A549 (cell line): ENCODE measurements at regions not wholly inside any gene's neighbourhood (a gene's known extent, or its start where the extent isn't known, plus 50 kb on each side); places are given as distances from the start of the nearest gene placed in this dataset.

Source experiments
- ATAC-seq, 2 experiments: fragments of 200-7000 bp in 1 of 2; fragments of >200 bp in 1 of 2; cut with Nextera tagmentation in 1 of 2; cut with Tn5 transposase in 1 of 2; 3 replicates each; pipeline versions ENCODE4 v1.8.0 to v1.9.1; 2018 to 2020; ENCODE audit warnings: mild to moderate bottlenecking in 1 of 2, moderate library complexity in 1 of 2
- CTCF ChIA-PET: fragments of 300-600 bp; sonication (Branson Sonifier 250); formaldehyde crosslinking; extraction: SDS; loops from one replicate; lab custom pipeline; 2021; ENCODE audit warnings: antibody characterized with exemption, inconsistent platforms; lab: Yijun Ruan, JAX
- POLR2A ChIA-PET: fragments of 350-600 bp; formaldehyde crosslinking; extraction: SDS; loops from one replicate; lab custom pipeline; 2021; ENCODE audit warnings: antibody characterized with exemption, inconsistent platforms; lab: Yijun Ruan, JAX
- DNase-seq, 2 experiments: peaks; one replicate each; pipeline versions ENCODE4 v3.0.0 to v3.0.0-alpha.2; 2011 to 2016; ENCODE audit warnings: low read depth in 1 of 2, low spot score in 1 of 2
- FAIRE-seq: peaks from 2 replicates; lab custom pipeline; 2011; peaks lifted over from hg19 to GRCh38; lab: Jason Lieb, UNC
- H3K27ac ChIP-seq, 2 experiments: fragments of >200 bp; sonication (Bioruptor Twin); formaldehyde crosslinking; 3 replicates each; pipeline ENCODE4 v1.5.1; 2016 to 2017
- H3K4me1 ChIP-seq: fragments of >200 bp; sonication (Bioruptor Twin); formaldehyde crosslinking; 3 replicates; pipeline ENCODE4 v1.6.1; 2016
- H3K4me2 ChIP-seq: fragments of >200 bp; sonication (Bioruptor Twin); formaldehyde crosslinking; 3 replicates; pipeline ENCODE4 v1.6.1; 2016
- H3K4me3 ChIP-seq: fragments of >200 bp; sonication (Bioruptor Twin); formaldehyde crosslinking; 3 replicates; pipeline ENCODE4 v1.5.1; 2016
- H3K9me3 ChIP-seq: fragments of >200 bp; sonication (Bioruptor Twin); formaldehyde crosslinking; 3 replicates; pipeline ENCODE4 v1.6.1; 2016
- ATOH8 ChIP-seq: fragments of 250-450 bp; sonication (Bioruptor Pico); IDR thresholded peaks from 2 replicates; pipeline ENCODE4 v1.5.0; 2020; ENCODE audit warnings: low read depth, mild to moderate bottlenecking, moderate library complexity
- CBX2 ChIP-seq: fragments of 200-600 bp; sonication (generic); IDR thresholded peaks from 2 replicates; pipeline ENCODE4 v1.6.1; 2016; ENCODE audit warnings: low read depth, mild to moderate bottlenecking, borderline replicate concordance
- CHD2 ChIP-seq: fragments of 150-350 bp; IDR thresholded peaks from 2 replicates; pipeline ENCODE4 v1.6.1; 2014; ENCODE audit warnings: low read length; ENCODE audit not compliant: partially characterized antibody
- CHD4 ChIP-seq: fragments of 200-600 bp; sonication (generic); IDR thresholded peaks from 2 replicates; pipeline ENCODE4 v1.6.1; 2016; ENCODE audit warnings: antibody characterized with exemption, mild to moderate bottlenecking, borderline replicate concordance
- CTCF ChIP-seq: fragments of >200 bp; sonication (Bioruptor Twin); formaldehyde crosslinking; IDR thresholded peaks from 3 replicates; pipeline ENCODE4 v1.5.1; 2016
- EHMT2 ChIP-seq: fragments of 200-600 bp; sonication (generic); IDR thresholded peaks from 2 replicates; pipeline ENCODE4 v1.6.1; 2016; ENCODE audit warnings: antibody characterized with exemption, low read depth, mild to moderate bottlenecking, moderate library complexity
- EP300 ChIP-seq, 2 experiments: fragments of >200 bp; sonication (Bioruptor Twin); formaldehyde crosslinking; IDR thresholded peaks; 2 replicates in 1 of 2; 3 replicates in 1 of 2; pipeline ENCODE4 v1.6.1; 2016 to 2017
- FOSB ChIP-seq: fragments of 250-450 bp; sonication (Bioruptor Pico); IDR thresholded peaks from 2 replicates; pipeline ENCODE4 v1.5.0; 2020; ENCODE audit warnings: mild to moderate bottlenecking, moderate library complexity
- FOSL2 ChIP-seq, 2 experiments: fragments of 450-650 bp in 1 of 2; fragments of >200 bp in 1 of 2; sonication (Bioruptor Twin) in 1 of 2; formaldehyde crosslinking; IDR thresholded peaks; 2 replicates each; pipeline versions ENCODE4 v1.5.0 to v1.6.1; 2016 to 2020; ENCODE audit warnings: mild to moderate bottlenecking in 1 of 2, moderate library complexity in 1 of 2
- FOXS1 ChIP-seq: fragments of 250-450 bp; sonication (Bioruptor Pico); IDR thresholded peaks from 2 replicates; pipeline ENCODE4 v1.5.0; 2020; ENCODE audit warnings: mild to moderate bottlenecking, moderate library complexity
- HOXB5 ChIP-seq: fragments of 250-450 bp; sonication (Bioruptor Pico); IDR thresholded peaks from 2 replicates; pipeline ENCODE4 v1.5.0; 2020; ENCODE audit warnings: mild to moderate bottlenecking, moderate library complexity
- JUN ChIP-seq, 2 experiments: fragments of >200 bp; sonication (Bioruptor Twin); formaldehyde crosslinking; IDR thresholded peaks; 2 replicates in 1 of 2; 3 replicates in 1 of 2; pipeline ENCODE4 v1.6.1; 2016 to 2017
- KDM1A ChIP-seq: fragments of 200-600 bp; sonication (generic); IDR thresholded peaks from 2 replicates; pipeline ENCODE4 v1.6.1; 2016; ENCODE audit warnings: low read depth, mild to moderate bottlenecking
- KDM5A ChIP-seq: fragments of 200-600 bp; sonication (generic); IDR thresholded peaks from 2 replicates; pipeline ENCODE4 v1.6.1; 2016; ENCODE audit warnings: antibody characterized with exemption, mild to moderate bottlenecking
- MYC ChIP-seq: IDR thresholded peaks from 2 replicates; pipeline ENCODE4 v1.6.1; 2012; ENCODE audit warnings: mild to moderate bottlenecking, inconsistent platforms, low read length, improper control_type of control experiment, borderline replicate concordance
- NFE2L2 ChIP-seq: fragments of 150-350 bp; conservative IDR thresholded peaks from 2 replicates; pipeline ENCODE4 v1.6.1; 2014; ENCODE audit warnings: low read length
- POLR2A ChIP-seq: IDR thresholded peaks from 2 replicates; pipeline ENCODE4 v1.6.1; 2012; ENCODE audit warnings: mild to moderate bottlenecking, low read length
- RAD21 ChIP-seq, 2 experiments: fragments of >200 bp in 1 of 2; sonication (Bioruptor Twin) in 1 of 2; formaldehyde crosslinking in 1 of 2; IDR thresholded peaks in 1 of 2; conservative IDR thresholded peaks in 1 of 2; 2 replicates in 1 of 2; 3 replicates in 1 of 2; pipeline ENCODE4 v1.6.1; 2012 to 2018; ENCODE audit warnings: inconsistent platforms in 1 of 2
- RCOR1 ChIP-seq: fragments of 150-350 bp; IDR thresholded peaks from 2 replicates; pipeline ENCODE4 v1.6.1; 2014; ENCODE audit warnings: antibody characterized with exemption, low read length, low read depth
- RFX5 ChIP-seq: fragments of 450-650 bp; IDR thresholded peaks from 2 replicates; pipeline ENCODE4 v1.7.1; 2014; ENCODE audit warnings: antibody characterized with exemption, mild to moderate bottlenecking, moderate library complexity
- RNF2 ChIP-seq: fragments of 200-600 bp; sonication (generic); IDR thresholded peaks from 2 replicates; pipeline ENCODE4 v1.6.1; 2016; ENCODE audit warnings: low read depth, mild to moderate bottlenecking, antibody characterized with exemption, moderate library complexity, borderline replicate concordance
- WGBS: methylation state at CpG from one replicate; pipeline ENCODE4 v1.1.6; 2017; ENCODE audit errors: missing lambda C conversion rate; 5-methylcytosine and 5-hydroxymethylcytosine counted together
- TF ChIP-seq, protein P1 (sequence below): fragments of 150-350 bp; IDR thresholded peaks from 2 replicates; pipeline ENCODE4 v1.6.1; 2014; ENCODE audit warnings: low read depth, mild to moderate bottlenecking, low read length
- TF ChIP-seq, protein P2 (sequence below): IDR thresholded peaks from 2 replicates; pipeline ENCODE4 v1.6.1; 2012

DNA sequence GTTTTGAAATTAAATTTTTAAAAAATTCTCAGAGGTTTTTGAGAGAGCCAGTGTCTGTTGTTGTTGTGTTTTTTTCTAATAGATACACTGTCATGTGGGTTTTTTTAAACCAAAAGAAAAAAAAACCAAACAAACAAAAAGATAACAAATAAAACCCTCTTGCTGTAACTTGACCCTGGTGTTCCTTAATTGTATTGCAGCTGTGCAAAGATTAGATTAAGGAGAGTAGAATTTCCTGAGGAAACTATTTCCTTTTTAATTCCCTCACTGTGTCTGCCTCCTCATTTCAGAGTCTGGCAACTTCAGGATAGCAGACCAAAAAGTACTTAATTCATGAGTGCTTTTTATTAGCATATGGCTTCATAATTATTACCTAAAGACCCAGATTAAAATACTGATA is 281.9 kb downstream of the EPM2A start:
- TF ChIP-seq RAD21 (conservative IDR thresholded peaks at IDR 0.05 in 1 of 2, IDR thresholded peaks at IDR 0.05 in 1 of 2) (no peak), FOXS1 (CRISPR knock-in tag) (no peak), ATOH8 (no peak), MYC (no peak), RFX5 (no peak), FOSB (CRISPR knock-in tag) (no peak), NFE2L2 (no peak), EHMT2 (no peak), RNF2 (no peak), CHD2 (no peak)
- TF ChIP-seq, protein P1, sequence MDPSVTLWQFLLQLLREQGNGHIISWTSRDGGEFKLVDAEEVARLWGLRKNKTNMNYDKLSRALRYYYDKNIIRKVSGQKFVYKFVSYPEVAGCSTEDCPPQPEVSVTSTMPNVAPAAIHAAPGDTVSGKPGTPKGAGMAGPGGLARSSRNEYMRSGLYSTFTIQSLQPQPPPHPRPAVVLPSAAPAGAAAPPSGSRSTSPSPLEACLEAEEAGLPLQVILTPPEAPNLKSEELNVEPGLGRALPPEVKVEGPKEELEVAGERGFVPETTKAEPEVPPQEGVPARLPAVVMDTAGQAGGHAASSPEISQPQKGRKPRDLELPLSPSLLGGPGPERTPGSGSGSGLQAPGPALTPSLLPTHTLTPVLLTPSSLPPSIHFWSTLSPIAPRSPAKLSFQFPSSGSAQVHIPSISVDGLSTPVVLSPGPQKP: no peak
- POLR2A ChIA-PET: no interaction called here
- Histone ChIP-seq H3K4me2 (no peak overlapping the region), H3K4me1 (no peaks in the 10 kb centered on the region), H3K9me3 (no peaks in the 10 kb centered on the region), H3K27ac (no peak overlapping the region), H3K4me3 (no peak overlapping the region)
- CTCF ChIA-PET: no interaction called here
- DNase-seq: no peak
- FAIRE-seq: no peak
- ATAC-seq: no peak

DNA sequence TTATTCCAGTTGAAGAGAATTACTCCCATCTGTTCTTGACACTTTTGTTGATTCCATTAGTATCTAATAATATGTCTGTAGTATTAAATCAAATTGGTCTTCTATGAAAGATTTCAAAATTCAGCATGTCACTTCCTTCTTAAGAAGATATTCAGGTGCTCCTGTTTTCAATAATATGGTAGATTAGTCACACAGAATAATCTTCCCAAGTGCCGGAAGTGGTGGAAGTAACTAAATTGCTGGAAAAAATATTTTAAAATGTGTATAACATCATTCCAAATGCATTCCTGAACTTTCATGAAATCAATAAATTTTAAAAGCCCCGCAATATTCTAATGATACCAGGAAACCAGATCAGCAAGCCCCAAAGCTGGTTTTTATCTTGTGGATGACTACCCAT is 281.3 kb downstream of the EPM2A start:
- no peak for ATAC-seq
- no peak overlapping the region for H3K4me2 ChIP-seq
- WGBS: 85% methylated on average over 2 of the region's 2 CpGs
- TF ChIP-seq HOXB5 (CRISPR knock-in tag) (no peak), CHD2 (no peak), CHD4 (no peak), JUN (IDR thresholded peaks at IDR 0.05) (no peak), RCOR1 (no peak), FOSL2 (IDR thresholded peaks at IDR 0.05) (no peak), FOSL2 (CRISPR knock-in tag; IDR thresholded peaks at IDR 0.05) (no peak), KDM5A (no peak), EP300 (IDR thresholded peaks at IDR 0.05) (no peak), KDM1A (no peak), RAD21 (conservative IDR thresholded peaks at IDR 0.05 in 1 of 2, IDR thresholded peaks at IDR 0.05 in 1 of 2) (no peak), CTCF (no peak), FOSB (CRISPR knock-in tag) (no peak), CBX2 (no peak), FOXS1 (CRISPR knock-in tag) (no peak), RNF2 (no peak), POLR2A (no peak), RFX5 (no peak)
- TF ChIP-seq, protein P2, sequence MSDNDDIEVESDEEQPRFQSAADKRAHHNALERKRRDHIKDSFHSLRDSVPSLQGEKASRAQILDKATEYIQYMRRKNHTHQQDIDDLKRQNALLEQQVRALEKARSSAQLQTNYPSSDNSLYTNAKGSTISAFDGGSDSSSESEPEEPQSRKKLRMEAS: no peak
- TF ChIP-seq, all 56 proteins: peak for 0
- Histone ChIP-seq H3K4me3 (no peak overlapping the region), H3K4me1 (no peaks in the 10 kb centered on the region), H3K9me3 (no peaks in the 10 kb centered on the region), H3K27ac (no peak overlapping the region)
- POLR2A ChIA-PET: no interaction called here
- no peak for DNase-seq
- FAIRE-seq: no peak
- CTCF ChIA-PET: no interaction called here
